Coronary artery (tissue), 2 donors: ENCODE measurements at regions not wholly inside any gene's neighbourhood (a gene's known extent, or its start where the extent isn't known, plus 50 kb on each side); places are given as distances from the start of the nearest gene placed in this dataset.

Experiments
- DNase-seq: peaks from one replicate; pipeline ENCODE4 v3.0.0-alpha.2; 2017; ENCODE audit warnings: low spot score
- H3K27ac ChIP-seq, 2 donors: fragments of 200-600 bp; sonication (generic); one replicate each; pipeline ENCODE4 v1.5.1; 2016 to 2019
- H3K4me3 ChIP-seq: fragments of 200-600 bp; sonication (generic); 2 replicates; pipeline ENCODE4 v1.5.1; 2016; ENCODE audit warnings: mild to moderate bottlenecking, moderate library complexity
- TF ChIP-seq, protein P1 (sequence below): fragments of 200-600 bp; sonication (generic); IDR thresholded peaks from one replicate; pipeline ENCODE4 v1.5.1; 2019; ENCODE audit warnings: antibody characterized with exemption

DNA sequence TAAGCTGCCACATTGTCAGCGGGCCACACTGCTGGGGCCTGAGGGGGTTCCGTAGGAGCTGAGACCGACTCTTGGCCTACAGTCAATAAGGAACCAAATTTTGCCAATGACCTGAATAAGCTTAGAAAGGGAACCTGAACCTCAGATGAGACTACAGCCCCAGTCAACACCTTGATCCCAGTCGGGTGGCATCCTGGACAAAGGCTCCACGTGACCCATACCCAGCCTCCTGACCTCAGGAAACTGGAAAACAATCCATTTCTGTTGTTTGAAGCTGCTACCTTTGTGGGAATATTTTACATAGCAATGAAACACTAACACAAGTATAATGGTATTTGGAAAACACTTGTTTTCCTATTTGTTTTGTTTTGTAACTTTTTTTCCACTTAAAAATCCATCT, 179.9 kb upstream of the RALGAPA2 start:
- Histone ChIP-seq H3K27ac (no peak overlapping the region), H3K4me3 (no peak overlapping the region)

DNA sequence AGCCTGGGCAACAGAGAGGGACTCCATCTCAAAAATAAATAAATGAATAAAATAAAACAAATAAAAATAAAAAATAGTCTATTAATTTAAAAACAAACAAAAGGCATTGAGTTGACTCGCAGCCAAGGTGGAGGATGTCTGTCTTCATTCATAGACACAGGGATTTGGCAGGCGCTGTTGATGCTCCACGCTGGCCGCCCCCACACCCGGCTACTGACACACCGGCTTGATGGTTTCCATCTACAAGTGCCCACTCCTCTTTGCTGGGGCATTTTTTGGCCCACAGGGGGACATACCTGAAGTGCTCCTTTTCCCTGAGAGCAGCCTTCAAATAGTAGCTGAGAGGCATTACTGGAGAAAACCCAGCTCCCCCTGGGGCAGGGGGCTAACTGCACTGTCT, 178.3 kb upstream of the RALGAPA2 start:
- no peak overlapping the region for H3K27ac ChIP-seq
- TF ChIP-seq, protein P1, sequence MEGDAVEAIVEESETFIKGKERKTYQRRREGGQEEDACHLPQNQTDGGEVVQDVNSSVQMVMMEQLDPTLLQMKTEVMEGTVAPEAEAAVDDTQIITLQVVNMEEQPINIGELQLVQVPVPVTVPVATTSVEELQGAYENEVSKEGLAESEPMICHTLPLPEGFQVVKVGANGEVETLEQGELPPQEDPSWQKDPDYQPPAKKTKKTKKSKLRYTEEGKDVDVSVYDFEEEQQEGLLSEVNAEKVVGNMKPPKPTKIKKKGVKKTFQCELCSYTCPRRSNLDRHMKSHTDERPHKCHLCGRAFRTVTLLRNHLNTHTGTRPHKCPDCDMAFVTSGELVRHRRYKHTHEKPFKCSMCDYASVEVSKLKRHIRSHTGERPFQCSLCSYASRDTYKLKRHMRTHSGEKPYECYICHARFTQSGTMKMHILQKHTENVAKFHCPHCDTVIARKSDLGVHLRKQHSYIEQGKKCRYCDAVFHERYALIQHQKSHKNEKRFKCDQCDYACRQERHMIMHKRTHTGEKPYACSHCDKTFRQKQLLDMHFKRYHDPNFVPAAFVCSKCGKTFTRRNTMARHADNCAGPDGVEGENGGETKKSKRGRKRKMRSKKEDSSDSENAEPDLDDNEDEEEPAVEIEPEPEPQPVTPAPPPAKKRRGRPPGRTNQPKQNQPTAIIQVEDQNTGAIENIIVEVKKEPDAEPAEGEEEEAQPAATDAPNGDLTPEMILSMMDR = no peak
- no peak overlapping the region for H3K4me3 ChIP-seq
- DNase-seq = no peak

More for the DNA sequence above, 179.9 kb upstream of the RALGAPA2 start:
- TF ChIP-seq, protein P1 = no peak
- no peak for DNase-seq

DNA sequence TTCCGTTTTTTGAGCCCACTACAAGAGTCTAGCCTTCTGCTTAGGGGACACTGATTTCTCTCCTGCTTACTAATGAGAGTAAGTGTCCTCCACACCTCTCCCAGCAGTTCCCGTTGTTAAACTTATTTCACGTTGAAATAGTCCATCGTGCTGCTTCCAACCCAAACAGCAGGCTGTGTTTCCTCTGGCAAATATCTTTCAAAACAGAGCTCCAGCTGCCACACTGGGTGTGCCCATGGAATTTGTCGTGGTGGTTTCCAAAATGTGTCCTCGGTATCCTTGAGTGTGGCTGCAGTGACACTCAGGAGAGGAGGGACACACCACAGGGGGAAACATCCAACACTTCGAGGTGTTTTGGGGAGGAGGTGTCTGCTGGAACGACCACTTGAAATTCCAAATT, 176.5 kb upstream of the RALGAPA2 start:
- TF ChIP-seq, protein P1 = no peak
- no peak for DNase-seq

DNA sequence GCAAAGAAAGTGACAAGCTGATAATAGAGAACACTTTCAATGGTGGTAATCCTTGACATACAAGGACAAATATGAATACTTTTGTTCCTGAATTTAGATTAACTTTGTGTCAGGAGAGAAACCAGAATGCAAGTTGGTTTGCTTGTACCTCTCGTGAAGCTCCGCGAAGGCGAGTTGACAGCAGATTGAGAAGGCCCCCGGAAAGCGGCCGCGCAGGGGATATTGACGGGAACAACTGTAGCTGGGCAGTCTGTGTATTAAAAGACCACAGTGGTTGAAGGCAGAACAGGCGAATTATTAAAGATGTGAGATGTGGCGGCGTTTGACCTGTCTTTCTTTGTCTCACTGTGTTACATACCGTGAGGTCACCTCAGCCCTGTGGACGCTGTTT, 175.8 kb upstream of the RALGAPA2 start:
- TF ChIP-seq, protein P1 = no peak
- no peak for DNase-seq
- H3K27ac ChIP-seq = no peak overlapping the region
- H3K4me3 ChIP-seq = no peak overlapping the region

More for the DNA sequence above, 176.5 kb upstream of the RALGAPA2 start:
- no peak overlapping the region for H3K4me3 ChIP-seq
- no peak overlapping the region for H3K27ac ChIP-seq

DNA sequence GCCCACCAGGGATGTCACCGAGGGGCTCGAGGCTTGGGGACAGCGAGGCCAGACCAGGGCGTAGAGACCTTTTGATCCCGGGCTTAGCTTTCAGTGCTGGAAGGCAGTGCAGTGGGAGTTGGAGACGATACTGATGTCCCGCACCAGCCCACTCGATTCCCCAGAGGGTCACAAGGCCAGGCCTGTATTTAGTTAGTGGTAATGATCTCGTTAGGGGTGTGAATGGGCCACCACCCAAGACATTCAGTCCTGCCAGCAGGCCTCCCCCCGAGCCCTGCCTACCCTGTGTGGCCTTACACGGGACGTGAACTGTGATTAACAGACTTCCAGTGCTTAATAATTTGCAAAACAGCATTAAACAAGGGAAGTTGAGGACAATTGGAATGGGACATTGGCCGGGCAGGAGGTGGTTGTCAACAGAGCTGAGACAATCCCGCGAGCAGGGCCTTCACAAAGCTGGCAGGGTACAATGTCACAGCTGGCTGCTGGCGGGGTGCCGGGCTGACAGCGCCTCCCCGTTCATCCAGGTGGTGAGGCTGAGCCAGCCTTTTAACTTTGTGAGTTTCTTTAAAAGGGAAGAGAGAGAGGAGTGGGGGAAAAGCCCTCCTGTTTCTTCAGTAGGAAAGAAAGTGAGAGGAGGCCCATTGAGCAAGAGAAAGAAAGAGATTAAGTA, 175.3 kb upstream of the RALGAPA2 start:
- Histone ChIP-seq H3K27ac (no peak overlapping the region), H3K4me3 (no peak overlapping the region)
- DNase-seq = no peak
- TF ChIP-seq, protein P1 = no peak

DNA sequence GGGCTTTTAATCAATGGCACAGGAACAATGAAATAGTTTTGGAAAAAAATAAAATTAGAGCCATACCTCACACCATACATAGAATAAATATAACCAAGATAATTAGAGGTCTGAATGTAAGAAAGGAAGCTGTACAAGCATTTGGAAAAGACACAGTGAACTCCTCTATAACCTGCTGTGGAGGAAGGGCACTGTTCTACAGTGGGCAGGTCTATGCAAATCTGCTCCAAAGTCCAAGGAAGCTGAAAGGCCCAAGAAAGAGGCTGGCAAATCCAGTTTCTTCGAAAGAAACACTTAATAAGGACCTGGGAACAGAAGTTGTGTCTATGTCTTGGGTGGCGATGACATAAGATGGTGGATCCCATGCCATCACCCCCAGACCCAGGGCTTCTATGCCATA, 169.4 kb upstream of the RALGAPA2 start:
- no peak overlapping the region for H3K4me3 ChIP-seq
- TF ChIP-seq, protein P1 = no peak
- no peak overlapping the region for H3K27ac ChIP-seq
- no peak for DNase-seq

DNA sequence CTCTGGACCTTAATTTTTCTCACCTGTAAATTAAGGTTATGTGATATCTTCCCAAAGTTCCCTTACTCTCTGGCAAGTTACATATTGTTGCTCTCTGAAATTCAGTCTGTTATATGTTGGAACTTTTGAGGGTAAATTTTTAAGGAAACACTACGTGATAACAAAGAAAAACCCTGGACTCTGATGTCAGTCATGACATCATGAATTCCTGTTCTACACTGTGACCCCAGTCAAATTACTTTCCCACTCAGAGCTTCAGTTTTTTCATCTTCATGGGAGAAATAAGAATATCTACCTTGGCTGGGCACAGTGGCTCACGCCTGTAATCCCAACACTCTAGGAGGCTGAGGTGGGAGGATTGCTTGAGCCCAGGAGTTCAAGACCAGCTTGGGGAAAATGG, 164.6 kb upstream of the RALGAPA2 start:
- no peak for DNase-seq
- TF ChIP-seq, protein P1 = no peak
- H3K4me3 ChIP-seq = no peak overlapping the region
- no peak overlapping the region for H3K27ac ChIP-seq
